ENCODE measurements at regions not wholly inside any gene's neighbourhood (a gene's known extent, or its start where the extent isn't known, plus 50 kb on each side); places are given as distances from the start of the nearest gene placed in this dataset.

DNA sequence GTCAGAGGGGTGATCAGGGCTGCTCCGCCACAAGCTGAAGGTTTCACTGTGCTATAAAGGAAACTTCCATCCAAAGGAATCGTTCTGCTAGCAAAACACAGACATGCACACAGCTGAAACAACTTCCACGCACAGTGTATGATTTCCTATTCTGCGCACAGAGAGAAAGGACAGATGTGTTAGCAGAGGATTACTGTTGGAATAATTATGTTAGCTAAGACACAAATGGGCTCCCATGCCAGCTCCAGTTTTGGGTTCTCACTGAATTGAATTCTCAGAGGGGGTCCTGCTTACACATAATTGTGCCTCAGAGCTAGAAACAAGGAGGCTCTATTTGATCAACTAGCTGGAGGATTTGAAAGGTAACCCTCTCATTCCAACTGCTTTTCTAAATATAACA is 352.4 kb downstream of the IRX2 start:
- intact Hi-C loops (cut with DNase I; ENCODE audit: low total_unique reads) (no loop called here), in situ Hi-C loops (cut with MboI; ENCODE audit: low sequenced_read_pairs in 4 of 4) (no loop called here)
- ATAC-seq: no peak
- Histone ChIP-seq H3K9me3 (no peaks in the 10 kb centered on the region), H3K27me3 (no peaks in the 10 kb centered on the region), H3K27ac (no peak overlapping the region), H3K4me3 (no peak overlapping the region), H3K36me3 (no peaks in the 10 kb centered on the region), H3K4me1 (no peaks in the 10 kb centered on the region)
- no peak for DNase-seq
- TF ChIP-seq, protein P1, sequence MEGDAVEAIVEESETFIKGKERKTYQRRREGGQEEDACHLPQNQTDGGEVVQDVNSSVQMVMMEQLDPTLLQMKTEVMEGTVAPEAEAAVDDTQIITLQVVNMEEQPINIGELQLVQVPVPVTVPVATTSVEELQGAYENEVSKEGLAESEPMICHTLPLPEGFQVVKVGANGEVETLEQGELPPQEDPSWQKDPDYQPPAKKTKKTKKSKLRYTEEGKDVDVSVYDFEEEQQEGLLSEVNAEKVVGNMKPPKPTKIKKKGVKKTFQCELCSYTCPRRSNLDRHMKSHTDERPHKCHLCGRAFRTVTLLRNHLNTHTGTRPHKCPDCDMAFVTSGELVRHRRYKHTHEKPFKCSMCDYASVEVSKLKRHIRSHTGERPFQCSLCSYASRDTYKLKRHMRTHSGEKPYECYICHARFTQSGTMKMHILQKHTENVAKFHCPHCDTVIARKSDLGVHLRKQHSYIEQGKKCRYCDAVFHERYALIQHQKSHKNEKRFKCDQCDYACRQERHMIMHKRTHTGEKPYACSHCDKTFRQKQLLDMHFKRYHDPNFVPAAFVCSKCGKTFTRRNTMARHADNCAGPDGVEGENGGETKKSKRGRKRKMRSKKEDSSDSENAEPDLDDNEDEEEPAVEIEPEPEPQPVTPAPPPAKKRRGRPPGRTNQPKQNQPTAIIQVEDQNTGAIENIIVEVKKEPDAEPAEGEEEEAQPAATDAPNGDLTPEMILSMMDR (IDR thresholded peaks at IDR 0.05 in 4 of 5, conservative IDR thresholded peaks at IDR 0.05 in 1 of 5): no peak
- TF ChIP-seq POLR2A (IDR thresholded peaks at IDR 0.05): no peak

DNA sequence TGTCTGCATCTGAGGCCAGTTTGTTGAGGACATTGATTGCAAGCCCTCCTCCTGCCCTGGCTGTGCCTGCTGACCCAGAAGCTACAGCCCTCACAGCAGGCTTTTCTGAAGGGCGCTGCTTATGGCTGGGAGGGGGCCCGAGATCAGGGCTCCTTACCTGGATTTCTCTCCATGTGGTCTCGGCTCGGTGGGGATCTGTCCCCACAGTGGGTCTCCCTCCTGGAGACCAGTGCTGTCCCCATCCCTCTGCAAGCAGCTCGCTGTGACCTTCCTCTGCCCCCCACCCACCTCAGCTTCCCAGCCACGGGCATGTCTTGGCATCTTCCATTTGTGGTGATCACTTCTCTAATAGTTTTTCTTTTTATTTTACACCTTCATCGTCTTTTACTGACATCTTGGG is 357.9 kb downstream of the IRX2 start:
- H3K4me3 ChIP-seq: no peak overlapping the region
- H3K36me3 ChIP-seq: no peaks in the 10 kb centered on the region
- H3K4me1 ChIP-seq: no peaks in the 10 kb centered on the region
- in situ Hi-C loops (cut with MboI; ENCODE audit: low sequenced_read_pairs in 4 of 4): no loop called here
- intact Hi-C loops (cut with DNase I; ENCODE audit: low total_unique reads): no loop called here
- TF ChIP-seq, protein P1 (IDR thresholded peaks at IDR 0.05 in 4 of 5, conservative IDR thresholded peaks at IDR 0.05 in 1 of 5): no peak
- TF ChIP-seq POLR2A (IDR thresholded peaks at IDR 0.05): no peak
- peaks cover 0 to 2% (median 0%) of the 10 kb centered on the region in 3 donors for H3K27me3 ChIP-seq
- no peak for ATAC-seq
- H3K9me3 ChIP-seq: no peaks in the 10 kb centered on the region
- no peak for DNase-seq
- no peak overlapping the region for H3K27ac ChIP-seq

DNA sequence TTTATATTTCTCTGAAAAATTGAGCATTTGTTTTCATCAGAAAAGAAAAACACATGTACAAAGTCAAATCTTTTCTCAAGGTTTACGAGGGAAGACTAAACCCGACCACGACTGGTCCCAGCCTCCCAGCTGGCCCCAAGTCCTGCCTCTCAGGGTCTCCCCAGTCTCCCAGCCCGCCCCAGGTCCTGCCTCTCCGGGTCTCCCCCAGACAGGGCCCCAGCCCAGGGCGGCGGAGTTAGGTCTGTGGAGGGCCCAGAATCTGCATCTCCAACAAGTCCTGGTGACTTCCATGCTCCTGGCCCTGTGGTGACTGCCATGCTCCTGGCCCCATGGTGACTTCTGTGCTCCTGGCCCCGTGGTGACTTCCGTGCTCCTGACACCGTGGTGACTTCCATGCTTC is 359.9 kb downstream of the IRX2 start:
- DNase-seq: no peak
- Histone ChIP-seq H3K4me3 (no peak overlapping the region), H3K36me3 (no peaks in the 10 kb centered on the region), H3K27ac (no peak overlapping the region), H3K27me3 (peaks cover 0 to 5% (median 2%) of the 10 kb centered on the region in 3 donors), H3K9me3 (no peaks in the 10 kb centered on the region), H3K4me1 (no peaks in the 10 kb centered on the region)
- intact Hi-C loops (cut with DNase I; ENCODE audit: low total_unique reads): no loop called here
- no peak for TF ChIP-seq POLR2A (IDR thresholded peaks at IDR 0.05)
- TF ChIP-seq, protein P1 (IDR thresholded peaks at IDR 0.05 in 4 of 5, conservative IDR thresholded peaks at IDR 0.05 in 1 of 5): no peak
- in situ Hi-C loops (cut with MboI; ENCODE audit: low sequenced_read_pairs in 4 of 4): no loop called here
- ATAC-seq: no peak

DNA sequence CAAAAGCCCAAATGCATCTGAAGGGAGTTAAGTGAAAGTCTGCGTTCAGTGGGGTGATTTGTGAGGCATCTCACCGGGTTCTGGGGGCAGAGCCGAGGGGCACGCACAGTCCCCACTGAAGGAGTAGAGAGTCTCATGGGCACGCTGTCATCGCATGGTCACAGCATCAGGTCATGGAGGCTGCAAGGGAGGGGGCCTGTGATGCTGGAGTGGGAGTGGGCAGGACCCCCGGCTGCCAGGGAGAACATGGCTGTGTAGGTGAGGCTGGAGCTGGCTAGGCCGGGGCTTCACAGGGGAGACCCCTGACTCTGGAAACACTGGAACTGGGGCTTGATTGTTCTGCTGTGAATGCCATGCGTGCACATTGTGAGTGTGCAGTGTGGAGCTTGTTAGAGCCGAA is 360.5 kb downstream of the IRX2 start:
- H3K4me3 ChIP-seq: no peak overlapping the region
- peaks cover 0 to 5% (median 2%) of the 10 kb centered on the region in 3 donors for H3K27me3 ChIP-seq
- H3K4me1 ChIP-seq: no peaks in the 10 kb centered on the region
- TF ChIP-seq, protein P1 (IDR thresholded peaks at IDR 0.05 in 4 of 5, conservative IDR thresholded peaks at IDR 0.05 in 1 of 5): no peak
- TF ChIP-seq POLR2A (IDR thresholded peaks at IDR 0.05): no peak
- intact Hi-C loops (cut with DNase I; ENCODE audit: low total_unique reads): no loop called here
- H3K36me3 ChIP-seq: no peaks in the 10 kb centered on the region
- no peak overlapping the region for H3K27ac ChIP-seq
- no peak for ATAC-seq
- no peaks in the 10 kb centered on the region for H3K9me3 ChIP-seq
- no peak for DNase-seq
- in situ Hi-C loops (cut with MboI; ENCODE audit: low sequenced_read_pairs in 4 of 4): no loop called here

DNA sequence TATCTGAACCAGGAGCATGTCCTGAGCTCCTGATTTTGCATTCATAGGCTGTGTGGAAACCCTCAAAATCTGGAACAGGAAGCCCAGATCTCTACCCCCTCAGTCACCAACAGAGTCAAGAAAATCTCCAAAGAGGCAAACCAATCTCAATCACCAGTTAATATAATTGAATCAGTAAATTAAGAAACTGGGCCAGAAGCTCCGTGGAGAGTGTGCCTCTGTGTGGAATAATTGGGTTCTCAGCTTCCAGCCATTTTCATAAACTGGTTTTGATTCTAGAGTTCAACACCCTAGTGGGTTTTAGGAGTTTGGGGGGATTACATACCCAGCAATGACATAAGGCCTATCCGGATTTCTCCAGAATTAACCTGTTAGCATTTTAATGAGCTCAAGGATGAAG is 362.9 kb downstream of the IRX2 start:
- in situ Hi-C loops (cut with MboI; ENCODE audit: low sequenced_read_pairs in 4 of 4): no loop called here
- DNase-seq: no peak
- ATAC-seq: no peak
- Histone ChIP-seq H3K36me3 (no peaks in the 10 kb centered on the region), H3K27me3 (peaks cover 0 to 5% (median 2%) of the 10 kb centered on the region in 3 donors), H3K4me3 (no peak overlapping the region), H3K9me3 (no peaks in the 10 kb centered on the region), H3K4me1 (no peaks in the 10 kb centered on the region), H3K27ac (no peak overlapping the region)
- intact Hi-C loops (cut with DNase I; ENCODE audit: low total_unique reads): no loop called here
- TF ChIP-seq POLR2A (IDR thresholded peaks at IDR 0.05): no peak
- TF ChIP-seq, protein P1 (IDR thresholded peaks at IDR 0.05 in 4 of 5, conservative IDR thresholded peaks at IDR 0.05 in 1 of 5): no peak
